Peyer's patch (tissue), 4 donors: ENCODE measurements at regions not wholly inside any gene's neighbourhood (a gene's known extent, or its start where the extent isn't known, plus 50 kb on each side); places are given as distances from the start of the nearest gene placed in this dataset.

Experiments used
- POLR2A ChIP-seq, 2 donors: fragments of 450-650 bp; IDR thresholded peaks; one replicate each; pipeline ENCODE4 v1.5.1; 2017; ENCODE audit warnings: antibody characterized with exemption in 2 of 2, mild to moderate bottlenecking in 2 of 2, moderate library complexity in 2 of 2
- TF ChIP-seq, protein P1 (sequence below), 6 experiments: fragments of 450-650 bp in 4 of 6; fragments of 200-600 bp in 2 of 6; sonication (generic) in 1 of 6; IDR thresholded peaks; one replicate each; pipeline ENCODE4 v1.5.1; 2017 to 2019; ENCODE audit warnings: antibody characterized with exemption in 6 of 6, mild to moderate bottlenecking in 3 of 6, moderate library complexity in 1 of 6

DNA sequence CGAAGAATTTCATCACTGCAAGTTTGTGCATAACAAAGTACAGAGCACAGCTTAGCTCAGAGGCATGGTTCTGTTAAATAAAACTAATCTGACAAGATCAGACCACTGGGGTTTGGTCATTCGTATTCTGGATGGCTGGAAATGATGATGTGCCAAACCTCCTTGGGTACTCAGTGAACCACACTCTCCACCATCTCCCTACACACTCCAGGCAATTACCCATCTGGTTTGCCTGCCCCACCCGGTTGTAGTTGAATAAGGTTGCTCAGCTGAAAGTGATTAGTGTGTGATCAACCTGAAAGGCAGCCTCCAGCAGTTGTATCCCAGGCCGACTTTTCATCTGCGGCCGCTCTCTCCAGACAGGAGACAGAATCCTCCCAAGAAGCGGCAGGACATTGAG is 371.4 kb downstream of the TLE1 start:
- TF ChIP-seq, protein P1, sequence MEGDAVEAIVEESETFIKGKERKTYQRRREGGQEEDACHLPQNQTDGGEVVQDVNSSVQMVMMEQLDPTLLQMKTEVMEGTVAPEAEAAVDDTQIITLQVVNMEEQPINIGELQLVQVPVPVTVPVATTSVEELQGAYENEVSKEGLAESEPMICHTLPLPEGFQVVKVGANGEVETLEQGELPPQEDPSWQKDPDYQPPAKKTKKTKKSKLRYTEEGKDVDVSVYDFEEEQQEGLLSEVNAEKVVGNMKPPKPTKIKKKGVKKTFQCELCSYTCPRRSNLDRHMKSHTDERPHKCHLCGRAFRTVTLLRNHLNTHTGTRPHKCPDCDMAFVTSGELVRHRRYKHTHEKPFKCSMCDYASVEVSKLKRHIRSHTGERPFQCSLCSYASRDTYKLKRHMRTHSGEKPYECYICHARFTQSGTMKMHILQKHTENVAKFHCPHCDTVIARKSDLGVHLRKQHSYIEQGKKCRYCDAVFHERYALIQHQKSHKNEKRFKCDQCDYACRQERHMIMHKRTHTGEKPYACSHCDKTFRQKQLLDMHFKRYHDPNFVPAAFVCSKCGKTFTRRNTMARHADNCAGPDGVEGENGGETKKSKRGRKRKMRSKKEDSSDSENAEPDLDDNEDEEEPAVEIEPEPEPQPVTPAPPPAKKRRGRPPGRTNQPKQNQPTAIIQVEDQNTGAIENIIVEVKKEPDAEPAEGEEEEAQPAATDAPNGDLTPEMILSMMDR (IDR thresholded peaks at IDR 0.05), result no peak
- no peak for TF ChIP-seq POLR2A (IDR thresholded peaks at IDR 0.05)
